ENCODE measurements at regions not wholly inside any gene's neighbourhood (a gene's known extent, or its start where the extent isn't known, plus 50 kb on each side); places are given as distances from the start of the nearest gene placed in this dataset.

DNA sequence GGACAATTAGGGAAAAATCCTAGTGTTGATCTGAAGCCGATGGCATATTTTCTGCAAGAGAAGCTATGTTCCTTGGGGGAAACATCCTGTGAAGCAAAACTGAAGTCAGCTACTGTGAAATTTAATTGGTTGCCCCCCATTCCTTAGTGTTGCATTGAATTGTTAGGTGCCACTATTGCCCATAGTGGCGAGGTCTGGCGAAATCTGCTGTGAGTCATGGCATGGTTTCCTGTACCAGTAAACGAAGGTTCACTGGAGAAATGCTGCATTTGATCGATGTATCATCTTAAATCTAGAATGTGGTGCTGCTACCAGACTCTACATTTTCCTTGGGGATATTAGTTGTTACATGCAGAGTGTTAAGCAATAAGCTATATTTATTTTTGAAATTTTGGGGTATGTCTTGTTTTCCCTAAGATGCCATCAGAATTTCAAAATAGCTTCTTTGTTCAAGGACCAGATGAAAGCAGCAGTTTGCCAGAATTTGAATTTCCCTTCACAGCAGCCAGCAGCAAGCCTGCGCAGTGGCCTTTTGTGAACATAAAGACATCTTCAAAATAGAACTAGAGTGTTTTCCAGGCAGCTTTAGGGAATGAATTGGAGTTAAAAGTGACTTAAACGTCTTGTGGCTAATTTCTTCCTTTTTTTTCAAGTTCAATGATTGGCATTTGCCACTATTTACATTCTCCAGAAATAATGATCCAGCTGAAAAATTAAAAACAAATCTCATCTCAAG is 348.6 kb upstream of the COBL start:
- H3K9me3 ChIP-seq: no peaks in the 10 kb centered on the region
- no peak overlapping the region for H3K4me3 ChIP-seq
- TF ChIP-seq POLR2A (IDR thresholded peaks at IDR 0.05): no peak
- no peak for TF ChIP-seq CTCF (IDR thresholded peaks at IDR 0.05)
- H3K36me3 ChIP-seq (ENCODE audit: low read depth, missing control alignments): no peaks in the 10 kb centered on the region
- no peaks in the 10 kb centered on the region for H3K4me1 ChIP-seq
- no peak for DNase-seq
- 74 to 83% methylated on average over 7 of the region's 7 CpGs for WGBS, 2 donors
- intact Hi-C loops (cut with DNase I; ENCODE audit: low total_unique reads): no loop called here
- no peak overlapping the region for H3K27ac ChIP-seq
- H3K27me3 ChIP-seq: no peaks in the 10 kb centered on the region

DNA sequence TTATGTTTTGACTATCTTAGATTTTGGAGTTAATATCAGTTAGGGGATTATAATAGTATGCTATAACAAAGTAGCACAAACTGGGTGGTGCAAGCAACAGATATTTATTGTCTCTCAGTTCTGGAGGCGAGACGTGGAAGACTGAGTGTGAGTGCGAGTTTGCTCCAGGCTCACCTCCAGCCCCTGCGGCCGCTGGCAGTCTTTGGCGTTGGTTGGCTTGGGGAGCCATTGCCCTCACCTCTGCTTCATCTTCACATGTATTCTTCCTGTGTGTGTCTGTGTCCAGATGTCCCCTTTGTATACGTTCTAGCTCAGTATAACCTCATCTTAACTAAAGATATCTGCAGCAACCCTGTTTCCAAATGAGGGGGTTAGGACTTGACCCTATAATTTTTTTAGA is 343.9 kb upstream of the COBL start:
- Histone ChIP-seq H3K9me3 (no peaks in the 10 kb centered on the region), H3K27ac (no peak overlapping the region), H3K27me3 (no peaks in the 10 kb centered on the region), H3K4me1 (no peaks in the 10 kb centered on the region), H3K4me3 (no peak overlapping the region), H3K36me3 (ENCODE audit: low read depth, missing control alignments) (no peaks in the 10 kb centered on the region)
- DNase-seq: no peak
- no peak for TF ChIP-seq CTCF (IDR thresholded peaks at IDR 0.05)
- TF ChIP-seq POLR2A (IDR thresholded peaks at IDR 0.05): no peak
- WGBS, 2 donors: 93 to 94% methylated on average over 7 of the region's 7 CpGs
- intact Hi-C loops (cut with DNase I; ENCODE audit: low total_unique reads): no loop called here

GRCh38 chr7:51658684-51659083 is 342.1 kb upstream of the COBL start:
- Histone ChIP-seq H3K27ac (no peak overlapping the region), H3K9me3 (no peaks in the 10 kb centered on the region), H3K27me3 (no peaks in the 10 kb centered on the region), H3K4me3 (no peak overlapping the region), H3K4me1 (no peaks in the 10 kb centered on the region), H3K36me3 (ENCODE audit: low read depth, missing control alignments) (no peaks in the 10 kb centered on the region)
- WGBS, 2 donors: 81 to 87% methylated on average over 6 of the region's 6 CpGs
- TF ChIP-seq CTCF (IDR thresholded peaks at IDR 0.05) (no peak), POLR2A (IDR thresholded peaks at IDR 0.05) (no peak)
- no peak for DNase-seq
- intact Hi-C loops (cut with DNase I; ENCODE audit: low total_unique reads): no loop called here

DNA sequence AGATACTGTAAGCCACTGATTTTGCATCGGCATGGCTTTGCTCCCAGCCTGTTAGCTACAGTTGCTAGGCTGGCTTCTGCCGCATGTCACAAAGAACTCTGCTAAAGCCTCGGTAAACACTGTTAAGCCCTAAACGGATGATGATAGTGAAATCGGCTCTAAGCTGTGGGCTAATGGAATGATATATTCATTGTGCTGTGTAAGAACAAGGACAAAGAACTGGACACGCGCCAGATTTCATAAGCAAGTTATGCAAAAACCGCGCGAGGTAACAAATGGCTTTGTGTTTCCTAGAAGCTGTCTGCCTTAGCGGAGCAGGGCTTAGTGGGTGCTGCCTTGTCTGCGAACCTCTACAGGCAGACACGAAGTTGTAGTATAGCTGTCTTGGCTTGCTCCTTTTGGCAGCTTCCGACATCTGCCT is 331.3 kb upstream of the COBL start:
- peak; percentile 50 for DNase-seq
- intact Hi-C loops (cut with DNase I; ENCODE audit: low total_unique reads): no loop called here
- 26 to 53% methylated on average over 14 of the region's 14 CpGs for WGBS, 2 donors
- Histone ChIP-seq H3K27ac (no peak overlapping the region), H3K36me3 (ENCODE audit: low read depth, missing control alignments) (no peaks in the 10 kb centered on the region), H3K27me3 (no peaks in the 10 kb centered on the region), H3K4me1 (no peaks in the 10 kb centered on the region), H3K9me3 (no peaks in the 10 kb centered on the region), H3K4me3 (no peak overlapping the region)
- TF ChIP-seq POLR2A (IDR thresholded peaks at IDR 0.05) (no peak), CTCF (IDR thresholded peaks at IDR 0.05) (no peak)

- intact Hi-C loops (cut with DNase I; ENCODE audit: low total_unique reads): no loop called here
- Histone ChIP-seq H3K4me1 (no peaks in the 10 kb centered on the region), H3K4me3 (no peak overlapping the region), H3K27ac (no peak overlapping the region), H3K27me3 (no peaks in the 10 kb centered on the region), H3K9me3 (no peaks in the 10 kb centered on the region), H3K36me3 (ENCODE audit: low read depth, missing control alignments) (no peaks in the 10 kb centered on the region)
- TF ChIP-seq POLR2A (IDR thresholded peaks at IDR 0.05): no peak
- TF ChIP-seq CTCF (IDR thresholded peaks at IDR 0.05): no peak
- DNase-seq: no peak
- WGBS, 2 donors: 48 to 68% methylated on average over 5 of the region's 5 CpGs
Observed at GRCh38 chr7:51647486-51647885, 330.9 kb upstream of the COBL start.

Data from testis (tissue), 2 donors.